ENCODE measurements at regions not wholly inside any gene's neighbourhood (a gene's known extent, or its start where the extent isn't known, plus 50 kb on each side); places are given as distances from the start of the nearest gene placed in this dataset.

DNA sequence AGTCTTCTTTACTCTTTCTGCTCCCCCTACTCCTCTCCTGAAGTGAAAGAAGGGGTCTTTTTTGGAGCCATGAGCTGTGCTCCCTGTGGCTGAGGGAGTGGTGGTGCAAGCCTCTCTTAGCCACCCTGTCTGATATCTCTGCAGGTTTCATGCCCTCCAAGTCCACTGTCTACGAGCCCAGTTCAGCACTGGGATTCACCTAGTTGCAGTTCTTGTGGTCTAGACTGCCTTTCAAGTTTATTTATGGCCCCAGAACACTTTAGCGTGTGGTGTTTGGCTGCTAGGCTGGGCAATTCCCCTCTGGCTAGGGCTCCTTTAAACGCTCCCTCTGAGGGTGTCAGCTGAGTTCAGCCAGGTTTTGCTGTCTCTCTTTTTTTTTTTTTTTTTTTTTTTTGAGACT, 908.6 kb downstream of the TRHDE start:
- TF ChIP-seq POLR2A (IDR thresholded peaks at IDR 0.05): no peak
- TF ChIP-seq, protein P1, sequence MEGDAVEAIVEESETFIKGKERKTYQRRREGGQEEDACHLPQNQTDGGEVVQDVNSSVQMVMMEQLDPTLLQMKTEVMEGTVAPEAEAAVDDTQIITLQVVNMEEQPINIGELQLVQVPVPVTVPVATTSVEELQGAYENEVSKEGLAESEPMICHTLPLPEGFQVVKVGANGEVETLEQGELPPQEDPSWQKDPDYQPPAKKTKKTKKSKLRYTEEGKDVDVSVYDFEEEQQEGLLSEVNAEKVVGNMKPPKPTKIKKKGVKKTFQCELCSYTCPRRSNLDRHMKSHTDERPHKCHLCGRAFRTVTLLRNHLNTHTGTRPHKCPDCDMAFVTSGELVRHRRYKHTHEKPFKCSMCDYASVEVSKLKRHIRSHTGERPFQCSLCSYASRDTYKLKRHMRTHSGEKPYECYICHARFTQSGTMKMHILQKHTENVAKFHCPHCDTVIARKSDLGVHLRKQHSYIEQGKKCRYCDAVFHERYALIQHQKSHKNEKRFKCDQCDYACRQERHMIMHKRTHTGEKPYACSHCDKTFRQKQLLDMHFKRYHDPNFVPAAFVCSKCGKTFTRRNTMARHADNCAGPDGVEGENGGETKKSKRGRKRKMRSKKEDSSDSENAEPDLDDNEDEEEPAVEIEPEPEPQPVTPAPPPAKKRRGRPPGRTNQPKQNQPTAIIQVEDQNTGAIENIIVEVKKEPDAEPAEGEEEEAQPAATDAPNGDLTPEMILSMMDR (IDR thresholded peaks at IDR 0.05): no peak
